ENCODE measurements at regions not wholly inside any gene's neighbourhood (a gene's known extent, or its start where the extent isn't known, plus 50 kb on each side); places are given as distances from the start of the nearest gene placed in this dataset.

- Histone ChIP-seq H3K9ac (ENCODE audit: insufficient read depth in 1 of 2, low read depth in 2 of 2, low read length in 2 of 2) (no peak overlapping the region), H3K4me3 (no peak overlapping the region), H4K20me1 (replicated peaks; ENCODE audit: control insufficient read depth, insufficient read depth, low read length) (no peaks in the 10 kb centered on the region), H3K36me3 (ENCODE audit: control insufficient read depth, insufficient read depth, low read length) (no peaks in the 10 kb centered on the region), H3K27me3 (ENCODE audit: control insufficient read depth in 2 of 2, insufficient read depth in 2 of 2, low read length in 2 of 2) (no peaks in the 10 kb centered on the region), H3K9me1 (ENCODE audit: control insufficient read depth, insufficient read depth, low read length) (no peaks in the 10 kb centered on the region), H3K27ac (ENCODE audit: extremely low read depth, low read depth, low read length) (no peak overlapping the region), H3K79me2 (ENCODE audit: control insufficient read depth, insufficient read depth, low read length) (no peaks in the 10 kb centered on the region), H3K9me3 (replicated peaks; ENCODE audit: control insufficient read depth, insufficient read depth, low read depth, low read length) (no peaks in the 10 kb centered on the region), H2AFZ (ENCODE audit: low read depth, low read length) (no peak overlapping the region), H3K4me2 (ENCODE audit: insufficient read depth, low read length) (no peak overlapping the region), H3K4me1 (replicated peaks in 1 of 2; ENCODE audit: control insufficient read depth in 2 of 2, insufficient read depth in 2 of 2, low read length in 2 of 2) (no peaks in the 10 kb centered on the region)
- CTCF ChIA-PET (ENCODE audit: low intra/inter-chr PET ratio) = no interaction called here
- no peak for FAIRE-seq
- intact Hi-C loops (cut with micrococcal nuclease) = no loop called here
- 17% methylated on average over 3 of the region's 3 CpGs for WGBS (ENCODE audit: insufficient coverage, low coverage, missing lambda C conversion rate)
- TF ChIP-seq LEF1 (IDR thresholded peaks at IDR 0.05) (no peak), PHB2 (IDR thresholded peaks at IDR 0.05; ENCODE audit: low read depth) (no peak), RBM39 (optimal IDR thresholded peaks at IDR 0.05; ENCODE audit: low read depth, low read length) (no peak), PPARD (CRISPR knock-in tag; IDR thresholded peaks at IDR 0.05) (no peak), POLR2AphosphoS5 (IDR thresholded peaks at IDR 0.05; ENCODE audit: control insufficient read depth, insufficient read depth, low read depth, low read length) (no peak)
- DNase-seq (ENCODE audit: extremely low read depth in 1 of 4, low spot score in 3 of 4) = no peak
- no TSS peak for BruUV-seq (replicated peaks)
- in situ Hi-C loops (cut with MboI) = no loop called here
- ATAC-seq = no peak
- POLR2A ChIA-PET = no interaction called here
These were observed 225.1 kb upstream of the GALNTL6 start for GRCh38 chr4:171588051-171588545.

GRCh38 chr4:171583790-171584189 lies 229.4 kb upstream of the GALNTL6 start:
- H3K36me3 ChIP-seq (ENCODE audit: control insufficient read depth, insufficient read depth, low read length) = no peaks in the 10 kb centered on the region
- no peak overlapping the region for H3K4me3 ChIP-seq
- H3K4me1 ChIP-seq (replicated peaks in 1 of 2; ENCODE audit: control insufficient read depth in 2 of 2, insufficient read depth in 2 of 2, low read length in 2 of 2) = no peaks in the 10 kb centered on the region
- no TSS peak for BruUV-seq (replicated peaks)
- ChIA-PET POLR2A (interaction anchor here (1.1 kb wide), 1 partner anchor 12 kb away, joined by 3 read pairs; no protein-coding TSS in a partner anchor), CTCF (ENCODE audit: low intra/inter-chr PET ratio) (no interaction called here)
- intact Hi-C loops (cut with micrococcal nuclease) = no loop called here
- no peak overlapping the region for H3K27ac ChIP-seq (ENCODE audit: extremely low read depth, low read depth, low read length)
- no peak for ATAC-seq
- no peaks in the 10 kb centered on the region for H4K20me1 ChIP-seq (replicated peaks; ENCODE audit: control insufficient read depth, insufficient read depth, low read length)
- H3K27me3 ChIP-seq (ENCODE audit: control insufficient read depth in 2 of 2, insufficient read depth in 2 of 2, low read length in 2 of 2) = no peaks in the 10 kb centered on the region
- no peaks in the 10 kb centered on the region for H3K79me2 ChIP-seq (ENCODE audit: control insufficient read depth, insufficient read depth, low read length)
- no peaks in the 10 kb centered on the region for H3K9me1 ChIP-seq (ENCODE audit: control insufficient read depth, insufficient read depth, low read length)
- in situ Hi-C loops (cut with MboI) = no loop called here
- no peak overlapping the region for H3K4me2 ChIP-seq (ENCODE audit: insufficient read depth, low read length)
- no peak for TF ChIP-seq HMGXB4 (CRISPR knock-in tag; IDR thresholded peaks at IDR 0.05)
- TF ChIP-seq SMARCA4 (IDR thresholded peaks at IDR 0.05) = no peak
- no peak for TF ChIP-seq FIP1L1 (IDR thresholded peaks at IDR 0.05; ENCODE audit: low read depth, low read length, poor library complexity, severe bottlenecking)
- no peak for DNase-seq (ENCODE audit: extremely low read depth in 1 of 4, low spot score in 3 of 4)
- no peak overlapping the region for H2AFZ ChIP-seq (ENCODE audit: low read depth, low read length)
- H3K9me3 ChIP-seq (replicated peaks; ENCODE audit: control insufficient read depth, insufficient read depth, low read depth, low read length) = no peaks in the 10 kb centered on the region
- H3K9ac ChIP-seq (ENCODE audit: insufficient read depth in 1 of 2, low read depth in 2 of 2, low read length in 2 of 2) = no peak overlapping the region
- FAIRE-seq = no peak

Measured in K562 (cell line).